Muscle of leg (tissue), 3 donors: ENCODE measurements at regions not wholly inside any gene's neighbourhood (a gene's known extent, or its start where the extent isn't known, plus 50 kb on each side); places are given as distances from the start of the nearest gene placed in this dataset.

ENCODE experiments used
- DNase-seq: peaks from one replicate; pipeline ENCODE4 v3.0.0; 2013
- H3K27ac ChIP-seq: one replicate; pipeline ENCODE4 v1.5.1; 2013; ENCODE audit warnings: mild to moderate bottlenecking, low read length, control low read depth
- H3K27me3 ChIP-seq: one replicate; pipeline ENCODE4 v1.6.1; 2013; ENCODE audit warnings: low read length; ENCODE audit not compliant: control insufficient read depth, insufficient read depth
- H3K36me3 ChIP-seq: one replicate; pipeline ENCODE4 v1.6.1; 2013; ENCODE audit warnings: low read length; ENCODE audit not compliant: control insufficient read depth, insufficient read depth
- H3K4me1 ChIP-seq: one replicate; pipeline ENCODE4 v1.6.1; 2013; ENCODE audit warnings: low read length; ENCODE audit not compliant: control insufficient read depth, insufficient read depth
- H3K4me3 ChIP-seq: one replicate; pipeline ENCODE4 v1.5.1; 2013; ENCODE audit warnings: low read length, control low read depth
- H3K9me3 ChIP-seq: replicated peaks from 2 replicates; pipeline ENCODE4 v1.6.1; 2013; ENCODE audit warnings: low read depth, low read length; ENCODE audit not compliant: control insufficient read depth
- WGBS: methylation state at CpG from one replicate; pipeline ENCODE4 v1.1.5; 2013; ENCODE audit warnings: missing lambda C conversion rate; ENCODE audit not compliant: insufficient coverage; 5-methylcytosine and 5-hydroxymethylcytosine counted together

- Histone ChIP-seq H3K4me3 (no peak overlapping the region), H3K27ac (peak overlapping the region; percentile 88), H3K4me1 (peaks cover 27% of the 10 kb centered on the region), H3K9me3 (no peaks in the 10 kb centered on the region), H3K36me3 (no peaks in the 10 kb centered on the region), H3K27me3 (no peaks in the 10 kb centered on the region)
- peak; percentile 97 for DNase-seq
- 25% methylated on average over 5 of the region's 6 CpGs for WGBS
Measured at GRCh38 chr3:178084938-178085816, 451.1 kb upstream of the KCNMB2 start.

DNA sequence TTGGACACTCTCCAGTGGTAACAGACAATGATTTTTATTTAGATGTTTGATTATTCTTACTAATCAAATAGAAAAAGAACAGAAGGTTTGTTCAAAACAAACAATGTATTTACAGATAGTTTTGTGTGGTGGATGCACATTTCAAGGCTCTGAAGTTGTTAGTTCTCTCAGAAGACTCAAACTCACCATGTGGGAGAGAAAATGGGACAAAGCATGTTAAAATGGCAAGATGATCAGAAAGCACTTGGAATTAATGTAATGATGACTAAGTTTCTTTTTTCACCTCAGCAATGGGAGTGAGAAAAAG, 450.5 kb upstream of the KCNMB2 start:
- no peaks in the 10 kb centered on the region for H3K36me3 ChIP-seq
- H3K27ac ChIP-seq, result peak overlapping the region; percentile 88
- H3K4me1 ChIP-seq, result peaks cover 27% of the 10 kb centered on the region
- no peak for DNase-seq
- H3K9me3 ChIP-seq, result no peaks in the 10 kb centered on the region
- no peaks in the 10 kb centered on the region for H3K27me3 ChIP-seq
- H3K4me3 ChIP-seq, result no peak overlapping the region

GRCh38 chr3:178086144-178086825, 450.0 kb upstream of the KCNMB2 start:
- H3K9me3 ChIP-seq, result no peaks in the 10 kb centered on the region
- no peaks in the 10 kb centered on the region for H3K27me3 ChIP-seq
- H3K36me3 ChIP-seq, result no peaks in the 10 kb centered on the region
- DNase-seq, result no peak
- no peak overlapping the region for H3K27ac ChIP-seq
- 80% methylated on average over 2 of the region's 6 CpGs for WGBS
- peaks cover 27% of the 10 kb centered on the region for H3K4me1 ChIP-seq
- no peak overlapping the region for H3K4me3 ChIP-seq

- no peaks in the 10 kb centered on the region for H3K27me3 ChIP-seq
- DNase-seq, result no peak
- no peak overlapping the region for H3K27ac ChIP-seq
- H3K4me3 ChIP-seq, result no peak overlapping the region
- H3K9me3 ChIP-seq, result no peaks in the 10 kb centered on the region
- H3K4me1 ChIP-seq, result peaks cover 27% of the 10 kb centered on the region
- H3K36me3 ChIP-seq, result no peaks in the 10 kb centered on the region
Measured at GRCh38 chr3:178087376-178087775, 448.9 kb upstream of the KCNMB2 start.

- no CpG with 5 or more reads among the region's 1 CpG for WGBS
- Histone ChIP-seq H3K36me3 (no peaks in the 10 kb centered on the region), H3K4me3 (no peak overlapping the region), H3K27ac (no peak overlapping the region), H3K4me1 (peaks cover 18% of the 10 kb centered on the region), H3K9me3 (no peaks in the 10 kb centered on the region), H3K27me3 (no peaks in the 10 kb centered on the region)
- DNase-seq, result peak; percentile 77
Measured at GRCh38 chr3:178088963-178089362, 447.3 kb upstream of the KCNMB2 start.

DNA sequence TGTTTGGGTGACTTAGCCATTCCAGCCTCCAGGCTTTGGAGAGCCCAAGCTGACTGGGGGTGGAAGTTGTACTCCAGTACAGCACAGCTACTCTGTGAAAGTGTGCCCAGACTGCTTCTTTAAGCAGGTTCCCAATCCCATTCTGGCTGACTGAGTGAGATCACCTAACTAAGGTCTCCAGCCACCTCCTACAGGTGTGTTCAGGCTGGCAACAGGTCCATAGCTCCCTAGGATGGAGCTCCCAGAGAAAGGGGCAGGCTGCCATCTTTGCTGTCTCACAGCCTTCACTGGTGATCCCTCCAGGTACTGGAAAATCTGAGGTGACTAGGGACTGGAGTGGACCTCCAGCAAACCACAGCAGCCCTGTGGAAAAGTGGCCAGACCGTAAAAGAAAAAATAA, 445.3 kb upstream of the KCNMB2 start:
- DNase-seq, result no peak
- Histone ChIP-seq H3K4me1 (peaks cover 6% of the 10 kb centered on the region), H3K27me3 (no peaks in the 10 kb centered on the region), H3K27ac (no peak overlapping the region), H3K4me3 (no peak overlapping the region), H3K9me3 (no peaks in the 10 kb centered on the region), H3K36me3 (no peaks in the 10 kb centered on the region)
- 100% methylated on average over 1 of the region's 1 CpG for WGBS

DNA sequence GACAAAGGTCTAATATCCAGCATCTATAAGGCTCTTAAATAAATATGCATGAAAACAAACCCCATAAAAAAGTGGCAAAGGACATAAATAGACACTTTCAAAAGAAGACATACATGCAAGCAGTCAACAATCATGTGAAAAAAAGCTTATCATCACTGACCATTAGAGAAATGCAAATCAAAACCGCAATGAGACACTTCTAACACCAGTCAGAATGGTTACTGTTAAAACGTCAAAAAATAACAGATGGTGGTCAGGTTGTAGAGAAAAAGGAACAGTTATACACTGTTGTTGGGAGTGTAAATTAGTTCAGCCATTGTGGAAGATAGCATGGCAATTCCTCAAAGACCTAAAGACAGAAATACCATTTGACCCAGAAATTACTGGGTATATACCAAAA, 440.7 kb upstream of the KCNMB2 start:
- Histone ChIP-seq H3K27me3 (no peaks in the 10 kb centered on the region), H3K27ac (no peak overlapping the region), H3K9me3 (no peaks in the 10 kb centered on the region), H3K36me3 (no peaks in the 10 kb centered on the region), H3K4me3 (no peak overlapping the region), H3K4me1 (no peaks in the 10 kb centered on the region)
- no CpG with 5 or more reads among the region's 2 CpGs for WGBS
- DNase-seq, result no peak

DNA sequence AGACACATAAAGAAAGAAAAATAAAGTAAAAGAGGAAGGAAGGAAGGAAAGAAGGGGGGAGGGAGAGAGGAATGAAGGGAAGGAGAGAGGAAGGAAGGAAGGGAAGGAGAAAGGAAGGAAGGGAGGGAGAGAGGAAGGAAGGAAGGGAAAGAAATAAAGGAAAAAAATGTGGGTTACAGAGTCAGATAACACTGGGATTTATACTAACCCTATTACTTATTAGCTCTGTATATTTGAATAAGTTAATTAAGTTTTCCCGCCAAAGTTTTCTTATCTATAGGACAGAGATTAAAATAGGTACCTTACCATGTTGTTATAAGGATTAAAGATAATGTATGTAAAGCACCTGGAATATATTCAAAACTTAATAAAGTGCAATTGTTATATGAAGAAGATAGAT, 439.3 kb upstream of the KCNMB2 start:
- Histone ChIP-seq H3K4me1 (no peaks in the 10 kb centered on the region), H3K4me3 (no peak overlapping the region), H3K36me3 (no peaks in the 10 kb centered on the region), H3K9me3 (no peaks in the 10 kb centered on the region), H3K27ac (no peak overlapping the region), H3K27me3 (no peaks in the 10 kb centered on the region)
- DNase-seq, result no peak
- WGBS, result no CpG with 5 or more reads among the region's 1 CpG

GRCh38 chr3:178097576-178097975, 438.7 kb upstream of the KCNMB2 start:
- no peak overlapping the region for H3K27ac ChIP-seq
- DNase-seq, result peak; percentile 44
- no CpG with 5 or more reads among the region's 1 CpG for WGBS
- H3K4me1 ChIP-seq, result no peaks in the 10 kb centered on the region
- no peaks in the 10 kb centered on the region for H3K9me3 ChIP-seq
- H3K27me3 ChIP-seq, result no peaks in the 10 kb centered on the region
- no peak overlapping the region for H3K4me3 ChIP-seq
- H3K36me3 ChIP-seq, result no peaks in the 10 kb centered on the region

- Histone ChIP-seq H3K36me3 (no peaks in the 10 kb centered on the region), H3K4me3 (no peak overlapping the region), H3K9me3 (no peaks in the 10 kb centered on the region), H3K27ac (no peak overlapping the region), H3K27me3 (no peaks in the 10 kb centered on the region), H3K4me1 (no peaks in the 10 kb centered on the region)
- WGBS, result no CpG with 5 or more reads among the region's 4 CpGs
- no peak for DNase-seq
Measured at GRCh38 chr3:178099274-178099673, 437.0 kb upstream of the KCNMB2 start.
